GM12891 (cell line): ENCODE measurements at regions not wholly inside any gene's neighbourhood (a gene's known extent, or its start where the extent isn't known, plus 50 kb on each side); places are given as distances from the start of the nearest gene placed in this dataset.

Experiments
- POLR2A ChIP-seq: IDR thresholded peaks from 2 replicates; pipeline ENCODE4 v1.6.1; 2011; ENCODE audit warnings: low read depth, low read length, control low read depth
- POLR2AphosphoS5 ChIP-seq: IDR thresholded peaks from 2 replicates; pipeline ENCODE4 v1.6.1; 2011; ENCODE audit warnings: low read depth, low read length, control low read depth

DNA sequence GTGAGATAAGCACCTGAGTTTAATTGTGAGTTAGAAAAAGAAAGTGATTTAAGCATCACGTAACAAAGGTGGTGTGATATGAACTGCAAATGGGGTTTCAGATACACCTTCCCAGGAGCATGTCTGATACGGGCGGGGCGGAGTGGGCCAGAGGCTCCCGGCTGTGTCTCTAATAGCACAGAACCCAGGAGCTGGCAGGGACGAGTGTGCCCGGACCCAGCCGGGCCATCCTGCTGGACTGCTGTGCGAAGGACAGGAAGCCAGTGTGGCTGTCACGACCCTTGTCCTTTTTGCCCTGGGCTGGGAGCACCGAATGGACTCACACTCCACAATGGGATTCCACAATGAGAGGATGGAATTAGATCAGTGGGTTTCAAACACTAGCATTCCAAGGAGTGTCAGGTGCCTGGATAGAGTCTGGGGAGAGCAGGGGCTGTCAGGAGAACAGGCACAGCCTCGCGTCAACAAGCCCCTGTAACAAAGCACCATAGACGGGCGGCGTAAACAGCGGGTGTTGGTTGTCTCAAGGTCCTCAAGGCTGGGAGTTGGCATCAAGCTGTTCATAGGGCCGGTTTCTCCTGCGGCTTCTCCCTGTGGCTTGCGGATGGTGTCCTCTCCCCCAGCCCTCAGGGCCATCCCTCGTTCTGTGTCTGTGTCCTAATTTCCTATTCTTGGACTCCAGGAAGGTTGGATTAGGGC, 242.6 kb upstream of the PITRM1 start:
- no peak for TF ChIP-seq POLR2A
- TF ChIP-seq POLR2AphosphoS5 = no peak
